K562 (cell line): ENCODE measurements at regions not wholly inside any gene's neighbourhood (a gene's known extent, or its start where the extent isn't known, plus 50 kb on each side); places are given as distances from the start of the nearest gene placed in this dataset.
"Not testable (repeated sequence)": the region's sequence is repeated elsewhere in the genome, so short reads cannot be mapped to it uniquely, and the experiment has no call there.

Source experiments
- ATAC-seq: fragments of 200-7000 bp; cut with Tn5 transposase; 3 replicates; pipeline ENCODE4 v1.9.1; 2020; ENCODE audit warnings: moderate library complexity
- BruUV-seq: library from RNA; stranded (reverse); fragments of 400-500 nt; replicated peaks from 2 replicates; lab custom pipeline; 2021; lab: Mats Ljungman, UMichigan
- CTCF ChIA-PET: fragments of 300-600 bp; formaldehyde crosslinking; extraction: SDS; loops from one replicate; lab custom pipeline; 2021; ENCODE audit warnings: low intra/inter-chr PET ratio; lab: Yijun Ruan, JAX
- POLR2A ChIA-PET: fragments of 300-600, 350-650 bp; sonication (Branson Sonifier 250); formaldehyde crosslinking; extraction: SDS; loops from one replicate; lab custom pipeline; 2021; ENCODE audit warnings: antibody characterized with exemption, inconsistent platforms; lab: Yijun Ruan, JAX
- DNase-seq, 4 experiments: peaks; one replicate each; pipeline versions ENCODE4 v3.0.0 to v3.0.0-alpha.2; 2011 to 2018; ENCODE audit warnings: low spot score in 3 of 4, mixed read lengths in 3 of 4; ENCODE audit errors: extremely low read depth in 1 of 4
- FAIRE-seq: peaks from 2 replicates; lab custom pipeline; 2011; peaks lifted over from hg19 to GRCh38; lab: Jason Lieb, UNC
- H2AFZ ChIP-seq: 2 replicates; pipeline ENCODE4 v1.6.0; 2011; ENCODE audit warnings: low read depth, low read length, control low read depth, inconsistent platforms
- H3K27ac ChIP-seq: fragments of 200-600 bp; 3 replicates; pipeline ENCODE4 v1.8.0; 2011; ENCODE audit warnings: low read depth, mild to moderate bottlenecking, control low read depth, inconsistent platforms, low read length, moderate library complexity, mixed read lengths; ENCODE audit errors: extremely low read depth
- H3K27me3 ChIP-seq, 2 experiments: fragments of 300-600 bp in 1 of 2; 2 replicates in 1 of 2; 3 replicates in 1 of 2; pipeline versions ENCODE4 v1.6.0 to v1.8.0; 2011; ENCODE audit warnings: inconsistent platforms in 2 of 2, low read length in 2 of 2, mild to moderate bottlenecking in 1 of 2, mixed read lengths in 1 of 2, moderate library complexity in 1 of 2; ENCODE audit not compliant: control insufficient read depth in 2 of 2, insufficient read depth in 2 of 2
- H3K36me3 ChIP-seq: fragments of 300-600 bp; 3 replicates; pipeline ENCODE4 v1.8.0; 2011; ENCODE audit warnings: mild to moderate bottlenecking, low read length, inconsistent platforms; ENCODE audit not compliant: control insufficient read depth, insufficient read depth
- H3K4me1 ChIP-seq, 2 experiments: fragments of 200-600 bp in 1 of 2; replicated peaks in 1 of 2; 2 replicates in 1 of 2; 3 replicates in 1 of 2; pipeline versions ENCODE4 v1.5.1 to v1.8.0; 2011; ENCODE audit warnings: inconsistent platforms in 2 of 2, low read length in 2 of 2, mild to moderate bottlenecking in 1 of 2, mixed read lengths in 1 of 2, moderate library complexity in 1 of 2; ENCODE audit not compliant: control insufficient read depth in 2 of 2, insufficient read depth in 2 of 2
- H3K4me2 ChIP-seq: 2 replicates; pipeline ENCODE4 v1.6.1; 2011; ENCODE audit warnings: low read length, control low read depth, inconsistent platforms, mixed read lengths; ENCODE audit not compliant: insufficient read depth
- H3K4me3 ChIP-seq: fragments of 200-600 bp; sonication (generic), shearing (Covaris generic); 2 replicates; pipeline ENCODE4 v1.5.1; 2016; ENCODE audit warnings: control low read depth, inconsistent platforms
- H3K79me2 ChIP-seq: fragments of 200-600 bp; 3 replicates; pipeline ENCODE4 v1.8.0; 2011; ENCODE audit warnings: low read length, inconsistent platforms; ENCODE audit not compliant: control insufficient read depth, insufficient read depth
- H3K9ac ChIP-seq, 2 experiments: 2 replicates each; pipeline versions ENCODE4 v1.6.0 to v1.6.1; 2011; ENCODE audit warnings: low read depth in 2 of 2, low read length in 2 of 2, control low read depth in 1 of 2, inconsistent platforms in 1 of 2, mild to moderate bottlenecking in 1 of 2, mixed read lengths in 1 of 2; ENCODE audit not compliant: insufficient read depth in 1 of 2
- H3K9me1 ChIP-seq: one replicate; pipeline ENCODE4 v1.6.0; 2011; ENCODE audit warnings: inconsistent platforms, mild to moderate bottlenecking, low read length, moderate library complexity; ENCODE audit not compliant: control insufficient read depth, insufficient read depth
- H3K9me3 ChIP-seq: replicated peaks from 2 replicates; pipeline ENCODE4 v1.5.1; 2011; ENCODE audit warnings: low read depth, low read length, inconsistent platforms; ENCODE audit not compliant: control insufficient read depth, insufficient read depth
- H4K20me1 ChIP-seq: replicated peaks from 2 replicates; pipeline ENCODE4 v1.6.1; 2011; ENCODE audit warnings: low read length, inconsistent platforms, mixed read lengths; ENCODE audit not compliant: control insufficient read depth, insufficient read depth
- ARNT ChIP-seq, 2 experiments: fragments of 450-650 bp; IDR thresholded peaks; 2 replicates each; pipeline ENCODE4 v1.6.1; 2016; ENCODE audit warnings: mild to moderate bottlenecking in 1 of 2
- CBX3 ChIP-seq, 2 experiments: IDR thresholded peaks; 1 replicate in 1 of 2; 2 replicates in 1 of 2; pipeline ENCODE4 v1.6.1; 2012; ENCODE audit warnings: inconsistent platforms in 2 of 2, low read length in 2 of 2, borderline replicate concordance in 1 of 2, control low read depth in 1 of 2
- IFI16 ChIP-seq: fragments of 250-450 bp; sonication (Bioruptor Pico); IDR thresholded peaks from 2 replicates; pipeline ENCODE4 v2.1.2; 2022; ENCODE audit warnings: mild to moderate bottlenecking, inconsistent platforms
- KAT8 ChIP-seq: fragments of 450-650 bp; IDR thresholded peaks from 2 replicates; pipeline ENCODE4 v1.6.1; 2016; ENCODE audit warnings: low read depth, mild to moderate bottlenecking
- LARP7 ChIP-seq: fragments of 450-650 bp; IDR thresholded peaks from 2 replicates; pipeline ENCODE4 v1.6.1; 2016
- MEIS2 ChIP-seq: fragments of 450-650 bp; IDR thresholded peaks from 2 replicates; pipeline ENCODE4 v1.6.1; 2014; ENCODE audit warnings: mild to moderate bottlenecking; ENCODE audit not compliant: partially characterized antibody
- NUFIP1 ChIP-seq: fragments of 450-650 bp; IDR thresholded peaks from 2 replicates; pipeline ENCODE4 v1.6.1; 2018; ENCODE audit not compliant: partially characterized antibody
- RBM14 ChIP-seq: fragments of 200-400 bp; formaldehyde crosslinking; IDR thresholded peaks from 2 replicates; pipeline ENCODE4 v1.6.1; 2018; ENCODE audit warnings: low read depth, mild to moderate bottlenecking, low read length, moderate library complexity, borderline replicate concordance; ENCODE audit not compliant: insufficient read depth
- ZBED1 ChIP-seq: IDR thresholded peaks from 2 replicates; pipeline ENCODE4 v1.6.1; 2014
- ZNF212 ChIP-seq: fragments of 450-650 bp; formaldehyde crosslinking; IDR thresholded peaks from 2 replicates; pipeline ENCODE4 v1.4.0; 2020; ENCODE audit warnings: mild to moderate bottlenecking
- ZSCAN29 ChIP-seq: fragments of 450-650 bp; IDR thresholded peaks from 2 replicates; pipeline ENCODE4 v1.6.1; 2017
- WGBS: fragments of 100-300 bp; shearing (Covaris generic); methylation state at CpG from one replicate; pipeline ENCODE4 v1.1.6; 2016; ENCODE audit warnings: low coverage, mixed read lengths; ENCODE audit not compliant: insufficient coverage; ENCODE audit errors: missing lambda C conversion rate; 5-methylcytosine and 5-hydroxymethylcytosine counted together
- in situ Hi-C: fragments of 300-500 bp; cut with MboI; formaldehyde crosslinking; loops from 4 replicates; pipeline ENCODE4 v1.15.0; 2018; ENCODE audit warnings: inconsistent platforms, mixed read lengths
- intact Hi-C: fragments of 100-400 bp; cut with micrococcal nuclease; formaldehyde crosslinking; loops from 2 replicates; pipeline ENCODE4 v1.14.2; 2022
- TF ChIP-seq, protein P1 (sequence below): sonication (generic); formaldehyde crosslinking; IDR thresholded peaks from 2 replicates; pipeline ENCODE4 v1.8.0; 2022; ENCODE audit warnings: mild to moderate bottlenecking, low read depth, missing genetic modification reagents
- TF ChIP-seq, protein P2 (sequence below): sonication (generic); formaldehyde crosslinking; IDR thresholded peaks from 2 replicates; pipeline ENCODE4 v1.8.0; 2023; ENCODE audit warnings: mild to moderate bottlenecking, missing genetic modification reagents

- POLR2A ChIA-PET, result no interaction called here
- TF ChIP-seq NUFIP1 (no peak), ARNT (IDR thresholded peaks at IDR 0.05) (no peak), MEIS2 (no peak), ZSCAN29 (no peak), IFI16 (no peak), CBX3 (IDR thresholded peaks at IDR 0.05; ENCODE audit: borderline replicate concordance in 1 of 2, low read length in 2 of 2) (no peak), RBM14 (no peak), LARP7 (no peak), KAT8 (no peak), ZNF212 (CRISPR knock-in tag) (no peak), ZBED1 (no peak)
- TF ChIP-seq, protein P1, sequence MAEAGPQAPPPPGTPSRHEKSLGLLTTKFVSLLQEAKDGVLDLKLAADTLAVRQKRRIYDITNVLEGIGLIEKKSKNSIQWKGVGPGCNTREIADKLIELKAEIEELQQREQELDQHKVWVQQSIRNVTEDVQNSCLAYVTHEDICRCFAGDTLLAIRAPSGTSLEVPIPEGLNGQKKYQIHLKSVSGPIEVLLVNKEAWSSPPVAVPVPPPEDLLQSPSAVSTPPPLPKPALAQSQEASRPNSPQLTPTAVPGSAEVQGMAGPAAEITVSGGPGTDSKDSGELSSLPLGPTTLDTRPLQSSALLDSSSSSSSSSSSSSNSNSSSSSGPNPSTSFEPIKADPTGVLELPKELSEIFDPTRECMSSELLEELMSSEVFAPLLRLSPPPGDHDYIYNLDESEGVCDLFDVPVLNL (CRISPR knock-in tag), result no peak
- TF ChIP-seq, protein P2, sequence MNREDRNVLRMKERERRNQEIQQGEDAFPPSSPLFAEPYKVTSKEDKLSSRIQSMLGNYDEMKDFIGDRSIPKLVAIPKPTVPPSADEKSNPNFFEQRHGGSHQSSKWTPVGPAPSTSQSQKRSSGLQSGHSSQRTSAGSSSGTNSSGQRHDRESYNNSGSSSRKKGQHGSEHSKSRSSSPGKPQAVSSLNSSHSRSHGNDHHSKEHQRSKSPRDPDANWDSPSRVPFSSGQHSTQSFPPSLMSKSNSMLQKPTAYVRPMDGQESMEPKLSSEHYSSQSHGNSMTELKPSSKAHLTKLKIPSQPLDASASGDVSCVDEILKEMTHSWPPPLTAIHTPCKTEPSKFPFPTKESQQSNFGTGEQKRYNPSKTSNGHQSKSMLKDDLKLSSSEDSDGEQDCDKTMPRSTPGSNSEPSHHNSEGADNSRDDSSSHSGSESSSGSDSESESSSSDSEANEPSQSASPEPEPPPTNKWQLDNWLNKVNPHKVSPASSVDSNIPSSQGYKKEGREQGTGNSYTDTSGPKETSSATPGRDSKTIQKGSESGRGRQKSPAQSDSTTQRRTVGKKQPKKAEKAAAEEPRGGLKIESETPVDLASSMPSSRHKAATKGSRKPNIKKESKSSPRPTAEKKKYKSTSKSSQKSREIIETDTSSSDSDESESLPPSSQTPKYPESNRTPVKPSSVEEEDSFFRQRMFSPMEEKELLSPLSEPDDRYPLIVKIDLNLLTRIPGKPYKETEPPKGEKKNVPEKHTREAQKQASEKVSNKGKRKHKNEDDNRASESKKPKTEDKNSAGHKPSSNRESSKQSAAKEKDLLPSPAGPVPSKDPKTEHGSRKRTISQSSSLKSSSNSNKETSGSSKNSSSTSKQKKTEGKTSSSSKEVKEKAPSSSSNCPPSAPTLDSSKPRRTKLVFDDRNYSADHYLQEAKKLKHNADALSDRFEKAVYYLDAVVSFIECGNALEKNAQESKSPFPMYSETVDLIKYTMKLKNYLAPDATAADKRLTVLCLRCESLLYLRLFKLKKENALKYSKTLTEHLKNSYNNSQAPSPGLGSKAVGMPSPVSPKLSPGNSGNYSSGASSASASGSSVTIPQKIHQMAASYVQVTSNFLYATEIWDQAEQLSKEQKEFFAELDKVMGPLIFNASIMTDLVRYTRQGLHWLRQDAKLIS, result no peak
- WGBS, result 0% methylated on average over 2 of the region's 2 CpGs
Measured at GRCh38 chr3:86410587-86410986, 580.4 kb downstream of the VGLL3 start.

GRCh38 chr3:86389759-86390158, 601.2 kb downstream of the VGLL3 start:
- H4K20me1 ChIP-seq, H3K9me3 ChIP-seq, H3K36me3 ChIP-seq, H2AFZ ChIP-seq, H3K9ac ChIP-seq, H3K79me2 ChIP-seq, H3K4me2 ChIP-seq, BruUV-seq, H3K4me3 ChIP-seq, POLR2A ChIA-PET, H3K4me1 ChIP-seq, CTCF ChIA-PET, DNase-seq, H3K27ac ChIP-seq, ATAC-seq, FAIRE-seq, intact Hi-C loops, H3K9me1 ChIP-seq, H3K27me3 ChIP-seq, in situ Hi-C loops: not testable (repeated sequence)
- 0% methylated on average over 3 of the region's 5 CpGs for WGBS

More at GRCh38 chr3:86410587-86410986, 580.4 kb downstream of the VGLL3 start:
- H3K27ac ChIP-seq, result no peak overlapping the region
- no peaks in the 10 kb centered on the region for H3K9me3 ChIP-seq
- no peak for DNase-seq
- in situ Hi-C loops, result no loop called here
- H2AFZ ChIP-seq, result no peak overlapping the region
- H3K9ac ChIP-seq, result no peak overlapping the region
- intact Hi-C loops, result no loop called here
- no peak overlapping the region for H3K4me2 ChIP-seq
- no peaks in the 10 kb centered on the region for H3K36me3 ChIP-seq
- no peaks in the 10 kb centered on the region for H3K79me2 ChIP-seq
- no peaks in the 10 kb centered on the region for H3K9me1 ChIP-seq
- no peak for ATAC-seq
- no peaks in the 10 kb centered on the region for H4K20me1 ChIP-seq
- no peaks in the 10 kb centered on the region for H3K4me1 ChIP-seq
- CTCF ChIA-PET, result no interaction called here
- no TSS peak for BruUV-seq
- H3K27me3 ChIP-seq, result no peaks in the 10 kb centered on the region
- no peak for FAIRE-seq
- no peak overlapping the region for H3K4me3 ChIP-seq
